ENCODE measurements at regions not wholly inside any gene's neighbourhood (a gene's known extent, or its start where the extent isn't known, plus 50 kb on each side); places are given as distances from the start of the nearest gene placed in this dataset.

- no peak for TF ChIP-seq ZNF713 (CRISPR knock-in tag; IDR thresholded peaks at IDR 0.05)
- TF ChIP-seq SALL2 (CRISPR knock-in tag; IDR thresholded peaks at IDR 0.05), result no peak
- no peak for TF ChIP-seq MXI1 (IDR thresholded peaks at IDR 0.05; ENCODE audit: borderline replicate concordance, low read depth, low read length)
- no peak for TF ChIP-seq GMEB2 (CRISPR knock-in tag; IDR thresholded peaks at IDR 0.05; ENCODE audit: low read depth)
- no peak for TF ChIP-seq ZFP37 (CRISPR knock-in tag; IDR thresholded peaks at IDR 0.05; ENCODE audit: borderline replicate concordance)
- TF ChIP-seq ZC3H13 (CRISPR knock-in tag; IDR thresholded peaks at IDR 0.05), result no peak
- TF ChIP-seq PHB2 (IDR thresholded peaks at IDR 0.05; ENCODE audit: partially characterized antibody), result no peak
- no peak for TF ChIP-seq NFE2 (CRISPR knock-in tag; IDR thresholded peaks at IDR 0.05)
- no peak for TF ChIP-seq ARNTL (CRISPR knock-in tag; IDR thresholded peaks at IDR 0.05)
- no peak for TF ChIP-seq KMT2B (CRISPR knock-in tag; IDR thresholded peaks at IDR 0.05)
Measured at GRCh38 chr18:70705831-70706416, 417.1 kb downstream of the SOCS6 start (continued).

- H3K9ac ChIP-seq (ENCODE audit: insufficient read depth, low read depth, low read length), result no peak overlapping the region
- H4K20me1 ChIP-seq (ENCODE audit: insufficient read depth, low read length), result no peaks in the 10 kb centered on the region
- H3K4me3 ChIP-seq (replicated peaks in 1 of 3; ENCODE audit: insufficient read depth in 1 of 3, low read depth in 2 of 3, low read length in 3 of 3), result no peak overlapping the region
- in situ Hi-C loops (cut with HindIII; ENCODE audit: extremely low pct_ligation_motif_present, low pct_unique_long_range_greater_than_20kb) (loop anchor here (25.0 kb wide), 1 partner anchor 88 kb away; no protein-coding TSS in a partner anchor), intact Hi-C loops (cut with micrococcal nuclease; ENCODE audit: unreplicated experiment) (no loop called here)
- no peak overlapping the region for H2AFZ ChIP-seq (ENCODE audit: low read length)
- no peaks in the 10 kb centered on the region for H3K36me3 ChIP-seq (replicated peaks in 1 of 2; ENCODE audit: control insufficient read depth in 1 of 2, insufficient read depth in 2 of 2, low read length in 2 of 2)
- H3K4me1 ChIP-seq (ENCODE audit: insufficient read depth, low read length), result peaks cover 16% of the 10 kb centered on the region
- H3K27ac ChIP-seq (ENCODE audit: extremely low read length, insufficient read depth, low read length), result no peak overlapping the region
- CTCF ChIA-PET (ENCODE audit: low intra/inter-chr PET ratio, low total read pairs), result no interaction called here
- H3K79me2 ChIP-seq (ENCODE audit: insufficient read depth, low read length), result no peaks in the 10 kb centered on the region
- TF ChIP-seq POLR2G (IDR thresholded peaks at IDR 0.05; ENCODE audit: low read depth, low read length), result no peak
- H3K9me3 ChIP-seq (ENCODE audit: low read length), result no peaks in the 10 kb centered on the region; the same call in 1 of the 2 replicates
- POLR2A ChIA-PET, result no interaction called here
- no peak for DNase-seq (ENCODE audit: low spot score)
- no peak for FAIRE-seq
- H3K4me2 ChIP-seq (ENCODE audit: low read depth, low read length), result no peak overlapping the region
- no peaks in the 10 kb centered on the region for H3K27me3 ChIP-seq (ENCODE audit: control insufficient read depth in 1 of 2, insufficient read depth in 2 of 2, low read length in 2 of 2)
- BruUV-seq (replicated peaks), result no TSS peak
- ATAC-seq, result no peak
Measured at GRCh38 chr18:70700496-70700895, 411.7 kb downstream of the SOCS6 start.

Data from HepG2 (cell line).